GM12878 (cell line): ENCODE measurements at regions not wholly inside any gene's neighbourhood (a gene's known extent, or its start where the extent isn't known, plus 50 kb on each side); places are given as distances from the start of the nearest gene placed in this dataset.

Experiments
- ATAC-seq: fragments of 200-7000 bp; cut with Tn5 transposase; 3 replicates; pipeline ENCODE4 v1.9.1; 2020; ENCODE audit warnings: mild to moderate bottlenecking, moderate library complexity
- BruUV-seq: library from RNA; stranded (reverse); fragments of 400-500 nt; replicated peaks from 2 replicates; lab custom pipeline; 2021; lab: Mats Ljungman, UMichigan
- CTCF ChIA-PET: fragments of 300-600 bp; sonication (Branson Sonifier 250); formaldehyde crosslinking; extraction: SDS; loops from one replicate; lab custom pipeline; 2021; ENCODE audit warnings: inconsistent platforms; lab: Yijun Ruan, JAX
- POLR2A ChIA-PET: fragments of 350-600 bp; formaldehyde crosslinking; extraction: SDS; loops from one replicate; lab custom pipeline; 2021; ENCODE audit warnings: inconsistent platforms; lab: Charles Lee
- RAD21 ChIA-PET: fragments of 300-600 bp; sonication (Branson Sonifier 250); formaldehyde crosslinking; loops from one replicate; lab custom pipeline; 2023; ENCODE audit warnings: antibody characterized with exemption; ENCODE audit not compliant: unreplicated experiment; lab: Charles Lee
- SMC1A ChIA-PET: fragments of 300-600 bp; sonication (Branson Sonifier 250); formaldehyde crosslinking; loops from one replicate; lab custom pipeline; 2023; ENCODE audit not compliant: unreplicated experiment, uncharacterized antibody; lab: Charles Lee
- DNase-seq: peaks from one replicate; pipeline ENCODE4 v3.0.0-alpha.2; 2011; ENCODE audit warnings: low read depth, low spot score
- FAIRE-seq: peaks from 3 replicates; lab custom pipeline; 2011; peaks lifted over from hg19 to GRCh38; lab: Jason Lieb, UNC
- H2AFZ ChIP-seq: 2 replicates; pipeline ENCODE4 v1.6.0; 2011; ENCODE audit warnings: low read depth, low read length, control low read depth; ENCODE audit not compliant: control insufficient read depth
- H3K27ac ChIP-seq: 2 replicates; pipeline ENCODE4 v1.5.1; 2011; ENCODE audit warnings: control low read depth; ENCODE audit not compliant: control insufficient read depth, insufficient read depth
- H3K27me3 ChIP-seq, 2 experiments: replicated peaks in 1 of 2; 2 replicates each; pipeline versions ENCODE4 v1.6.0 to v1.6.1; 2011; ENCODE audit warnings: low read length in 1 of 2; ENCODE audit not compliant: control insufficient read depth in 2 of 2, insufficient read depth in 2 of 2
- H3K36me3 ChIP-seq, 2 experiments: 2 replicates each; pipeline ENCODE4 v1.5.1; 2011; ENCODE audit warnings: low read length in 1 of 2; ENCODE audit not compliant: control insufficient read depth in 2 of 2, insufficient read depth in 2 of 2
- H3K4me1 ChIP-seq: 2 replicates; pipeline ENCODE4 v1.6.1; 2011; ENCODE audit warnings: mild to moderate bottlenecking, low read length, moderate library complexity, mixed read lengths; ENCODE audit not compliant: control insufficient read depth, insufficient read depth
- H3K4me2 ChIP-seq: 2 replicates; pipeline ENCODE4 v1.6.0; 2011; ENCODE audit warnings: control low read depth; ENCODE audit not compliant: control insufficient read depth, insufficient read depth
- H3K4me3 ChIP-seq: fragments of 200-600 bp; sonication (generic); 2 replicates; pipeline ENCODE4 v1.5.1; 2016
- H3K79me2 ChIP-seq: 2 replicates; pipeline ENCODE4 v1.6.0; 2011; ENCODE audit warnings: low read length; ENCODE audit not compliant: control insufficient read depth, insufficient read depth
- H3K9ac ChIP-seq: 2 replicates; pipeline ENCODE4 v1.8.0; 2011; ENCODE audit warnings: low read length, control low read depth, mixed read lengths; ENCODE audit not compliant: control insufficient read depth, insufficient read depth
- H3K9me3 ChIP-seq: replicated peaks from 3 replicates; pipeline ENCODE4 v1.5.1; 2011; ENCODE audit warnings: mild to moderate bottlenecking, low read length; ENCODE audit not compliant: control insufficient read depth, insufficient read depth
- H4K20me1 ChIP-seq: 2 replicates; pipeline ENCODE4 v1.6.0; 2011; ENCODE audit not compliant: control insufficient read depth, insufficient read depth
- FOXK2 ChIP-seq: fragments of 450-650 bp; IDR thresholded peaks from 2 replicates; pipeline ENCODE4 v1.6.1; 2017; ENCODE audit warnings: mild to moderate bottlenecking, moderate library complexity
- FOXM1 ChIP-seq: IDR thresholded peaks from 2 replicates; pipeline ENCODE4 v1.6.1; 2012; ENCODE audit warnings: low read depth, mild to moderate bottlenecking, inconsistent platforms, low read length, moderate library complexity
- HDAC2 ChIP-seq: fragments of 200-600 bp; sonication (generic); IDR thresholded peaks from 2 replicates; pipeline ENCODE4 v1.6.1; 2017
- KAT2A ChIP-seq: conservative IDR thresholded peaks from 2 replicates; pipeline ENCODE4 v1.6.1; 2011; ENCODE audit warnings: low read depth, low read length; ENCODE audit not compliant: control insufficient read depth
- STAT1 ChIP-seq: fragments of 450-650 bp; conservative IDR thresholded peaks from 2 replicates; pipeline ENCODE4 v1.6.1; 2014; ENCODE audit warnings: antibody characterized with exemption, mild to moderate bottlenecking
- STAT3 ChIP-seq: IDR thresholded peaks from 2 replicates; pipeline ENCODE4 v1.6.1; 2011; ENCODE audit warnings: low read depth, low read length, improper control_type of control experiment
- ZZZ3 ChIP-seq: IDR thresholded peaks from 2 replicates; pipeline ENCODE4 v1.6.1; 2011; ENCODE audit warnings: low read depth; ENCODE audit not compliant: control insufficient read depth, insufficient read length
- WGBS: methylation state at CpG from one replicate; pipeline ENCODE4 v1.1.6; 2016; ENCODE audit warnings: low lambda C conversion rate; ENCODE audit not compliant: insufficient replicate concordance, insufficient coverage; ENCODE audit errors: missing lambda C conversion rate; 5-methylcytosine and 5-hydroxymethylcytosine counted together
- in situ Hi-C: fragments of 300-500 bp; cut with MboI; formaldehyde crosslinking; loops from 9 replicates; pipeline ENCODE4 v1.14.3; 2018; ENCODE audit warnings: mixed read lengths
- intact Hi-C: fragments of 100-400 bp; cut with micrococcal nuclease; formaldehyde crosslinking; loops from one replicate; pipeline ENCODE4 v1.14.2; 2022; ENCODE audit not compliant: unreplicated experiment
- TF ChIP-seq, protein P1 (sequence below): fragments of 450-650 bp; IDR thresholded peaks from 2 replicates; pipeline ENCODE4 v1.6.1; 2018; ENCODE audit warnings: borderline replicate concordance, mild to moderate bottlenecking; ENCODE audit not compliant: partially characterized antibody

DNA sequence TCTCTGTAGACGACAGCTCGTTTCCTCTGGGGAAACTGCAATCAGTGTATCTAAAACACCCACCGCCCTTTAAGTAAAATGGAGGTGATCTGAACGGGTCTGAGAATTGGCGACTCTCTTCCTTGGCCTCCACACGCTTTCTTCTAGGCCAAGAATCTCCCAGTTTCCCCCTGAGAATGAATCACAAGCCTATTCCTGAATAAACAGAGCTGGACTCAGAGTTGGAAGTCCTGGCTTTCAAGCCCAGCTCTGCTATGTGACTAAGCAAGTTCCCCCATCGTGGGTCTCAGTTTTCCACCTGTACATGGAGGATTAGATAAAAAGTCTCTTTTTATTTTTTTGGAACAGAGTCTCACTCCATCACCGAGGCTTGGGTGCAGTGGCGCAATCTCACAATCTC, 200.4 kb downstream of the MN1 start:
- no TSS peak for BruUV-seq
- Histone ChIP-seq H2AFZ (no peak overlapping the region), H4K20me1 (no peaks in the 10 kb centered on the region), H3K79me2 (no peaks in the 10 kb centered on the region), H3K4me3 (no peak overlapping the region), H3K9me3 (no peaks in the 10 kb centered on the region), H3K27ac (no peak overlapping the region), H3K27me3 (no peaks in the 10 kb centered on the region), H3K36me3 (no peaks in the 10 kb centered on the region), H3K4me2 (no peak overlapping the region), H3K4me1 (no peaks in the 10 kb centered on the region), H3K9ac (no peak overlapping the region)
- in situ Hi-C loops: no loop called here
- FAIRE-seq (no peak), ATAC-seq (no peak), DNase-seq (no peak)
- ChIA-PET SMC1A (no interaction called here), POLR2A (no interaction called here), CTCF (no interaction called here), RAD21 (no interaction called here)
- intact Hi-C loops: no loop called here
- TF ChIP-seq STAT1 (no peak), FOXK2 (no peak), FOXM1 (no peak), HDAC2 (no peak), KAT2A (no peak)
- TF ChIP-seq, protein P1, sequence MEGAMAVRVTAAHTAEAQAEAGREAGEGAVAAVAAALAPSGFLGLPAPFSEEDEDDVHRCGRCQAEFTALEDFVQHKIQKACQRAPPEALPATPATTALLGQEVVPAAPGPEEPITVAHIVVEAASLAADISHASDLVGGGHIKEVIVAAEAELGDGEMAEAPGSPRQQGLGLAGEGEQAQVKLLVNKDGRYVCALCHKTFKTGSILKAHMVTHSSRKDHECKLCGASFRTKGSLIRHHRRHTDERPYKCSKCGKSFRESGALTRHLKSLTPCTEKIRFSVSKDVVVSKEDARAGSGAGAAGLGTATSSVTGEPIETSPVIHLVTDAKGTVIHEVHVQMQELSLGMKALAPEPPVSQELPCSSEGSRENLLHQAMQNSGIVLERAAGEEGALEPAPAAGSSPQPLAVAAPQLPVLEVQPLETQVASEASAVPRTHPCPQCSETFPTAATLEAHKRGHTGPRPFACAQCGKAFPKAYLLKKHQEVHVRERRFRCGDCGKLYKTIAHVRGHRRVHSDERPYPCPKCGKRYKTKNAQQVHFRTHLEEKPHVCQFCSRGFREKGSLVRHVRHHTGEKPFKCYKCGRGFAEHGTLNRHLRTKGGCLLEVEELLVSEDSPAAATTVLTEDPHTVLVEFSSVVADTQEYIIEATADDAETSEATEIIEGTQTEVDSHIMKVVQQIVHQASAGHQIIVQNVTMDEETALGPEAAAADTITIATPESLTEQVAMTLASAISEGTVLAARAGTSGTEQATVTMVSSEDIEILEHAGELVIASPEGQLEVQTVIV: no peak
- 31% methylated on average over 9 of the region's 9 CpGs for WGBS

DNA sequence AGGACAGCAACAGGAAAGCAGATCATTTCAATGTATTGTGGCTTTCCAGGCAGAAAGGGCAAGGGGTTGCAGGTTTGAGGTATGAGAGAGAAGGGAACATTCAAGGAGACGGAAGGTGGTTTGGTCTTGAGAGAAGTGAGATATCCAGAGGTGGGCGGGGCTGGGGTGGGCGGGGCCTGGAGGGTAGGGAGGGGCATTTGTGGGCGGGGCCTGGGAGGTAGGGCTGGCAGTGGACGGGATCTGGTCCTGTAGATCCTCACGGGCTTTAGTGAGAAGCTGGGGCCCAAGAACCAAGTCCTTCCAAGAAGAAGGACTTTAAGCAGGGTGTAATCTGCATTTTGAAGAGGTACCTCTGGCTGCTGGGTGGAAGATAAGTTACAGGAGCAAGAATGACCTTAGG, 199.2 kb downstream of the MN1 start:
- CTCF ChIA-PET: no interaction called here
- TF ChIP-seq STAT3 (no peak), ZZZ3 (no peak)
- TF ChIP-seq, all 136 proteins: peak for 0
- intact Hi-C loops: no loop called here

More for the DNA sequence above, 199.2 kb downstream of the MN1 start:
- in situ Hi-C loops: no loop called here
- Histone ChIP-seq H3K4me1 (no peaks in the 10 kb centered on the region), H3K27me3 (no peaks in the 10 kb centered on the region), H3K4me2 (no peak overlapping the region), H2AFZ (no peak overlapping the region), H3K9me3 (no peaks in the 10 kb centered on the region), H3K79me2 (no peaks in the 10 kb centered on the region), H3K27ac (no peak overlapping the region), H3K36me3 (no peaks in the 10 kb centered on the region), H3K9ac (no peak overlapping the region), H3K4me3 (no peak overlapping the region), H4K20me1 (no peaks in the 10 kb centered on the region)
- 25% methylated on average over 4 of the region's 6 CpGs for WGBS
- SMC1A ChIA-PET: no interaction called here
- no peak for DNase-seq
- FAIRE-seq: no peak
- ATAC-seq: no peak
- POLR2A ChIA-PET: no interaction called here
- RAD21 ChIA-PET: no interaction called here
- no TSS peak for BruUV-seq
